Spleen (tissue), 7 donors: ENCODE measurements at regions not wholly inside any gene's neighbourhood (a gene's known extent, or its start where the extent isn't known, plus 50 kb on each side); places are given as distances from the start of the nearest gene placed in this dataset.

Experiments
- POLR2A ChIP-seq, 3 donors: fragments of 450-650 bp; IDR thresholded peaks; one replicate each; pipeline ENCODE4 v1.5.1; 2017; ENCODE audit warnings: antibody characterized with exemption in 3 of 3, mild to moderate bottlenecking in 1 of 3
- TF ChIP-seq, protein P1 (sequence below), 11 experiments: fragments of 200-600 bp in 7 of 11; fragments of 450-650 bp in 4 of 11; sonication (generic) in 4 of 11; IDR thresholded peaks in 8 of 11; conservative IDR thresholded peaks in 3 of 11; 1 replicate in 7 of 11; 2 replicates in 4 of 11; pipeline versions ENCODE4 v1.4.0 to v1.8.0; 2016 to 2021; ENCODE audit warnings: antibody characterized with exemption in 11 of 11, inconsistent platforms in 4 of 11, mild to moderate bottlenecking in 1 of 11
- donor health status: DM: no; HTN: no; CAD: no; lungs with moderate emphysema.
- donor health status: DM: no; HTN: no; CAD: no.
- donor health status: DM: no; HTN: no; CAD: no.

DNA sequence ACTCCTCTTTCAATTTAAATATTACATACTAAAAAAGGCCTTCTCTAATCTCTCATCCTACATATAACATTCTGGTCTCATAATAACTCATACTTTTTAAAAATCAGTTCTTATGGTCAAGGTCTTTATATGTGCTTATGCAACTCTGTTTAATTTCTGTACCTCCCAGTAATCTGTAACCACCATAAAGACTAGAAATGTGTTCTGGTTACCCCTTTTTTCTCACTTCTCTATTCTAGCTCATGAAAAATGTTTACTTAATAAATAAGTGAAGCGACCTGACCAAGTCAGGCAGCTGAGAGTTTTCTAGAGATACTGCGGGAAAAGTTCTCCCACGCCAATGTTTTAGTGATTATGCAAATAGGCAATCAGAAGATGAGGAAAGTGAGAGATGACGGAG, 548.8 kb upstream of the FAM241A start:
- no peak for TF ChIP-seq POLR2A (IDR thresholded peaks at IDR 0.05)
- TF ChIP-seq, protein P1, sequence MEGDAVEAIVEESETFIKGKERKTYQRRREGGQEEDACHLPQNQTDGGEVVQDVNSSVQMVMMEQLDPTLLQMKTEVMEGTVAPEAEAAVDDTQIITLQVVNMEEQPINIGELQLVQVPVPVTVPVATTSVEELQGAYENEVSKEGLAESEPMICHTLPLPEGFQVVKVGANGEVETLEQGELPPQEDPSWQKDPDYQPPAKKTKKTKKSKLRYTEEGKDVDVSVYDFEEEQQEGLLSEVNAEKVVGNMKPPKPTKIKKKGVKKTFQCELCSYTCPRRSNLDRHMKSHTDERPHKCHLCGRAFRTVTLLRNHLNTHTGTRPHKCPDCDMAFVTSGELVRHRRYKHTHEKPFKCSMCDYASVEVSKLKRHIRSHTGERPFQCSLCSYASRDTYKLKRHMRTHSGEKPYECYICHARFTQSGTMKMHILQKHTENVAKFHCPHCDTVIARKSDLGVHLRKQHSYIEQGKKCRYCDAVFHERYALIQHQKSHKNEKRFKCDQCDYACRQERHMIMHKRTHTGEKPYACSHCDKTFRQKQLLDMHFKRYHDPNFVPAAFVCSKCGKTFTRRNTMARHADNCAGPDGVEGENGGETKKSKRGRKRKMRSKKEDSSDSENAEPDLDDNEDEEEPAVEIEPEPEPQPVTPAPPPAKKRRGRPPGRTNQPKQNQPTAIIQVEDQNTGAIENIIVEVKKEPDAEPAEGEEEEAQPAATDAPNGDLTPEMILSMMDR (IDR thresholded peaks at IDR 0.05 in 8 of 11, conservative IDR thresholded peaks at IDR 0.05 in 3 of 11) = no peak
